Fibroblast of skin of abdomen (primary cell): ENCODE measurements at regions not wholly inside any gene's neighbourhood (a gene's known extent, or its start where the extent isn't known, plus 50 kb on each side); places are given as distances from the start of the nearest gene placed in this dataset.
A peak's percentile ranks its signal among the peaks of the same experiment; 100 is the strongest.
"Not testable (repeated sequence)": the region's sequence is repeated elsewhere in the genome, so short reads cannot be mapped to it uniquely, and the experiment has no call there.

ENCODE experiments used
- DNase-seq: peaks from one replicate; pipeline ENCODE4 v3.0.0-alpha.2; 2013

GRCh38 chr2:120632796-120633646, 102.6 kb upstream of the GLI2 start:
- DNase-seq = no peak

DNA sequence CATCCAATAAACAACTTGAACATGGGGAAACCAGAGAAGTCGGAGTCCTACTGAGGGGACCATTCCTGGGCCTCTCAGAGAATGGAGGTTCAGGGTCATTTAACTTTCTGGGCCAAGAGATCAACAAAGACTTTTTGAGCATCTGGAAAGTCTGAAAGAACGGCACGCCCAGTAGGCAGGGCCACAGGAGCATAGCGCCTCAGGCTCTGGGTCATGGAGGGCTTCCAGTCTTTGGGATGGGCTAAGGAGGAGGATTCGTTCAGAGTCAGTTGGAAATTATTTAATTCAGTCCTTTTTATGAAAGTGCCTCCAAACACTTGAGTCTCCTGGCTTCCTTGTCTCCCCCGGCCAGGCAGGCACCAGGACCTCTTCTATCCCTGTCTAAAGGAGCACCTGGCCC, 101.1 kb upstream of the GLI2 start:
- DNase-seq = no peak

DNA sequence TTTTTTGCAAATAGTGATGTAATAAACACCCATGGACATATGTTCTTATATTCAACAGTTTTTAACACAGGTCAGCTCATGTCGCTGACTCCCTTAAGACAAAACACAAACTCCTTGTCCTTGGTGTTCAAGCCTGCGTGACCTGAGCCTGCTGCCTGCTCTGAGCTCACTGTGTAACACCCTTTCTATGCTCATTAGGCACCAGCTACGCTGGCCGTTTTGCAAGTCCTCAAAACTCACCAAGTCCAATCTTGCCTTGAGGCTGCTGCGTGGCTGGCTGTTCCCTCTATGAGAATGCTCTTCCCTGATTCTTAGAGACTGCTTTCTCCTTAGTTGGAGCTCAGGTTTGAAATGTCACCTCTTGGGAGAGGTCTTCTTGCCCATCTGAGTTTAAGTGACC, 100.5 kb upstream of the GLI2 start:
- no peak for DNase-seq

DNA sequence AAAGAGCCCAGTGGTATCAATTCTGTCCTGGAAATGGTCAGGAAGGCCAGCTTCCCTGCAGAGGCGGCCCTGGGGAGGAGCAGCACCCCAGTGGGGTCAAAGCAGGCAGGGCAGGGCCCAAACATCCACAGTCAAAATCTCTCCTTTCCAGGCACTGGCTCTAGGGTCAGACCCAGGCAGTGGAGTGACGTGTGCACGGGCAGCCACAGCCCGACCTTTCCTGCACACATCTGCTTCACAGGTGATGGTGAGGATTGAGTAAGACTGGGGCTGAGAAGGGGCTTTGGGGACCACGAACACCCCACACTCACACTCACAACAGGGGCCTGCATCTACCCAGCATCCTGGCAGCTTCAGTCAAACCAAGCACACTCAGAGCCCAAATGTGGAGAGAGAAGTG, 97.8 kb upstream of the GLI2 start:
- no peak for DNase-seq

DNA sequence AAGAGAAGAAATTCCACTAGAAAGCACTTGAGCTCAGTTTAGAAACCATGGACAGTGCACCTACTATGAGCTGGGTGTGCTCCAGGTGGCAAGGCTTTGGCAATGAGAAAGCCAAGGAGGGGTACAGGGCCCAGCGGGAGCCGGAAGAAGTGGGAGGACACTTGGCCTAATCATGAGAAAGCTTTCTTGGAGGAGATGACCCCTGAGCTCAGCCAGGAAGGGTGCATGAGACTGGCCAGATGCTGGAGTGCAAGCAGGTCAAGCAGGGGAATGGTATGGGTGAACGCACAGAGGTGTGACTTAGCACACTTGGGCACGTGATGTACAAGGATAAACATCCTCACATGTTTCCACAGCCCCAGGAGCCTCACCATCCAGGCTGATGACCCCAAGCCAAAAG, 97.2 kb upstream of the GLI2 start:
- DNase-seq = no peak

DNA sequence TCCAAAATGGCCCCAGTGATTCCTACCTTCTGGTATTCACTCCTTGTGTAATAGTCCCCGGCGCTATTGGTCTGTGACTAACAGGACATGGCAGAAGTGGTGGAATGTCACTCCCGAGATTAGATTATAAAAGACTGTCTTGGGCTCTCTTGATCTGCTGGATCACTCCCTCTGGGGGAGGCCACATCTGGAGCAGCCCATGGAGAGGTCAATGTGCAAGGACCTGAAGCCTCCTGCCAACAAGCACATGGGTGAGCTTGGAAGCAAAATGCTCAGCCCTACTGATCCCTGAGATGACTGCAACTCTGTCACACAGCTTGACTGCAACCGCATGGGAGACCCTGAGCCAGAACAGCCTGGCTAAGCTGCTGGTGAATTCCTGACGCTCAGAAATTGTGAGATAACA, 94.3 kb upstream of the GLI2 start:
- DNase-seq = no peak

GRCh38 chr2:120642646-120643045, 93.0 kb upstream of the GLI2 start:
- no peak for DNase-seq

GRCh38 chr2:120646994-120647393, 88.7 kb upstream of the GLI2 start:
- no peak for DNase-seq

- DNase-seq = peak; percentile 91
Observed at GRCh38 chr2:120647487-120647886, 88.2 kb upstream of the GLI2 start.

GRCh38 chr2:120649381-120649780, 86.3 kb upstream of the GLI2 start:
- not testable (repeated sequence) for DNase-seq

GRCh38 chr2:120650022-120650644, 85.5 kb upstream of the GLI2 start:
- DNase-seq = no peak

GRCh38 chr2:120651818-120652217, 83.8 kb upstream of the GLI2 start:
- no peak for DNase-seq

- DNase-seq = peak; percentile 81
Observed at GRCh38 chr2:120653046-120653445, 82.6 kb upstream of the GLI2 start.

DNA sequence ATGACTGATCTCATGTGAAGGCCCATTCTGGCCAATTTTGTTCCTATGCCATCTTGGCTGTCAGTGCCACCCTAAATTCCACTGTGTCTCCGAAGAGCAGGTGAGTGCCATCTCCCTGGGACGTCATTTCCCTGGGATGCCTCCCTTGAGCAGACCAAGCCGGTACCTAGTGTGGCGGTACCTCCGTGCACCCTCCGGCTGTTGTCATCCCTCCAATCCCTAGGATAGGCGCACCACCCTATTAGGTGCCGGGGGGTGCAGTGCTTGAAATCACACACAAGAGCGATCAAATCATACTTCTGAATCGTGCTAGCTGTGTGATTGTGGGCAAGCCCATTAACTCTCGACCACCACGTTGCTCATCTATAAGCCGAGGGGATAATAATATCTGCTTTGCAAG, 81.8 kb upstream of the GLI2 start:
- DNase-seq = no peak

- DNase-seq = no peak
Observed at GRCh38 chr2:120654381-120655134, 81.1 kb upstream of the GLI2 start.

- no peak for DNase-seq
Observed at GRCh38 chr2:120656273-120656950, 79.3 kb upstream of the GLI2 start.

GRCh38 chr2:120658042-120658769, 77.5 kb upstream of the GLI2 start:
- no peak for DNase-seq

GRCh38 chr2:120658770-120659158, 76.9 kb upstream of the GLI2 start:
- no peak for DNase-seq

- DNase-seq = peak; percentile 59
Observed at GRCh38 chr2:120659275-120659977, 76.2 kb upstream of the GLI2 start.

DNA sequence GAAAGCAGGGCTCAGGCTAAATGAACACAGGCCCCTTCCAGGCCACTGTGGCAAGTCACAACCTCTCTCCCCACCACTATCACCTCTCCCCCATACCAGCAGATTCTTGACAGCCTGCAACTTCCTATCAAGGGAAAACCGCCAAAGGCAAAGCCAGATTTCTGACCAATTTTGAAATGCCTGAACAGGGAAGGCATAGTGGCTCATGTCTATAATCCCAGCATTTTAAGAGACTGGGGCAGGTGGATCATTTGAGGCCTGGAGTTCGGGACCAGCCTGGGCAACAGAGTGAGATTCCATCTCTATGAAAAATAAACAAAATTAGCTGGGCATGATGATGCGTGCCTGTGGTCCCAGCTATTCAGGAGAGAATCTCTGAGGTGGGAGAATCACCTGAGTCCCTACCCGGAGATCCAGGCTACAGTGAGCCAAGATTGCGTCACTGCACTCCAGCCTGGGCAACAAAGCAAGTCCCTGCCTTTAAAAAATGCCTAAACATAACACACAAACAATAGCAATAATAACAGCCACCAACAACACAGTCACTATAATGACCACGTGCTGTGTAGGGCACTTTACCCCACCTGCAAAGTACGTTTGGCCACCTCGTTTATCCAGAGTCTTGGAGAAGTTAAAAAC, 75.5 kb upstream of the GLI2 start:
- DNase-seq = no peak
